GM21526 (cell line): ENCODE measurements at regions not wholly inside any gene's neighbourhood (a gene's known extent, or its start where the extent isn't known, plus 50 kb on each side); places are given as distances from the start of the nearest gene placed in this dataset.
"Not testable (repeated sequence)": the region's sequence is repeated elsewhere in the genome, so short reads cannot be mapped to it uniquely, and the experiment has no call there.

Source experiments
- ATAC-seq: cut with Tn5 transposase; IDR thresholded peaks from one replicate; pipeline ENCODE4 v1.9.1; 2021; ENCODE audit warnings: moderate library complexity; ENCODE audit not compliant: unreplicated experiment, low FRiP score

- ATAC-seq, result no peak
Measured at GRCh38 chr6:170039156-170040114, 251.4 kb downstream of the DLL1 start.

GRCh38 chr6:170038708-170039107 is 252.2 kb downstream of the DLL1 start:
- ATAC-seq, result no peak

GRCh38 chr6:170038251-170038650 is 252.6 kb downstream of the DLL1 start:
- ATAC-seq, result no peak

GRCh38 chr6:170037541-170038250 is 253.2 kb downstream of the DLL1 start:
- ATAC-seq, result no peak

GRCh38 chr6:170036916-170037315 is 254.0 kb downstream of the DLL1 start:
- no peak for ATAC-seq

GRCh38 chr6:170036367-170036766 is 254.5 kb downstream of the DLL1 start:
- ATAC-seq, result not testable (repeated sequence)

GRCh38 chr6:170035901-170036304 is 255.0 kb downstream of the DLL1 start:
- no peak for ATAC-seq

GRCh38 chr6:170035044-170035443 is 255.8 kb downstream of the DLL1 start:
- ATAC-seq, result no peak

- ATAC-seq, result no peak
Measured at GRCh38 chr6:170034294-170034693, 256.6 kb downstream of the DLL1 start.

GRCh38 chr6:170033666-170034065 is 257.2 kb downstream of the DLL1 start:
- no peak for ATAC-seq

GRCh38 chr6:170032706-170033309 is 258.1 kb downstream of the DLL1 start:
- ATAC-seq, result no peak

GRCh38 chr6:170032197-170032596 is 258.7 kb downstream of the DLL1 start:
- ATAC-seq, result no peak

GRCh38 chr6:170031684-170032121 is 259.2 kb downstream of the DLL1 start:
- ATAC-seq, result no peak

GRCh38 chr6:170030821-170031471 is 259.9 kb downstream of the DLL1 start:
- ATAC-seq, result no peak

- ATAC-seq, result no peak
Measured at GRCh38 chr6:170030284-170030815, 260.5 kb downstream of the DLL1 start.

- no peak for ATAC-seq
Measured at GRCh38 chr6:170029416-170030283, 261.2 kb downstream of the DLL1 start.

- no peak for ATAC-seq
Measured at GRCh38 chr6:170028629-170029345, 262.1 kb downstream of the DLL1 start.

- ATAC-seq, result no peak
Measured at GRCh38 chr6:170027647-170028043, 263.2 kb downstream of the DLL1 start.
